NCI-H1436 (cell line): ENCODE measurements at regions not wholly inside any gene's neighbourhood (a gene's known extent, or its start where the extent isn't known, plus 50 kb on each side); places are given as distances from the start of the nearest gene placed in this dataset.
"Not testable (repeated sequence)": the region's sequence is repeated elsewhere in the genome, so short reads cannot be mapped to it uniquely, and the experiment has no call there.

Experiments used
- DNase-seq: peaks from one replicate; lab custom pipeline; 2025; lab: John Stamatoyannopoulos, UW

DNA sequence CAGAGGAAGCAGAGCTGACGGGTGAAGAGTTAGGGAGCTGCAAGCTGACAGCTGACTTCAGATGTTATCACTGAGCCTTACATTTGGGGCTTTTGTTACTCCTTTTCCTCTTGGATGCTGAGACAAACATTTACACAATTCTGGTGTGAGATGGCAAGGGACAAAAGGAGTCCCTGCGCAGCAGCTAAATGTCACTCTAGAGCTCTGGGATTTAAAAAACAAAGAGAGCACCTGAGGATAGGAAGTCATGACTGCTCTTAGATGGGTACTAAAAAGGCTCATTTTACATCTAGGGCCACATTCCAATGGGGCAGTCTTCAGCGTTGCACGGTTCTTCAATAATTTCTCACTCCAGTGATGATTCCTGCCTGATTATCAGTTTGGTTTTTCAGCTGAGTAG is 204.5 kb downstream of the RAB38 start:
- no peak for DNase-seq

DNA sequence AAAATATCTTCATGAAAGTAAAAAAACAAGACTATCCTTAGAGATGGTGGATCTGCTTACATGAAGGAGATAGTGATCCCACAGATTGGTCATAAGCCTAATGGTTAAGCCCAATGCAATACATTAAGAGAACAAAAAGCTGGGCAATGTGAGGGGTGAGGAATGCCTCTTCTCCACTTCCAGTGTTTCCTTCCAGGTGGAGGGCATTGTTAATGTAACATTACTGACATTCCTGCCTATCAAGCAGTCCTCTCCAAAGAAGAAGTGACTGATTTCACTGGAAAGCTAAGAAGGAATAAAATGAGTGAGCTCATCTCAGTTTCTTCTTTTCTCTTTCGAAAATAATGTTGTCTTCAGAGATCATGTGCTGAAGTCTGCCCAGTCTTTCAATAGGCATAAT is 207.8 kb downstream of the RAB38 start:
- no peak for DNase-seq

DNA sequence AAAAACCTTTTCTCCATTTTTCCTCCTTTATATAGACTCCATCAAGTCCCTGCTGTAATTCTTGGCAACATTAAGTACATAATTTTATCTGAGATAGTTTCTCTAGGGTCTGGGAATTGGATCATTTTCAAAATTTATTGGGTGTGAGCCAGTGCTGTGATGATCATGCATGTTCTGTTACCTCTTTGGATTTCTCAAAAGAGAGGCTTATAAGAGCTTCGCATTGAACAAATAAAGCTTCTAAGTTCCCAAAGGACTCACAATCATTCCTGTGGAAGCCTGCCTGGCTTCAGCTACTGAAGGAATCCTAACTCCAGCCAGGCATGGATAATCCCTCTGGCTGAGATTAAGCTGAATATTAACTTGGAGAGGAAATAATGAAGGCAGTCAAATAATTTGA is 208.5 kb downstream of the RAB38 start:
- no peak for DNase-seq

DNA sequence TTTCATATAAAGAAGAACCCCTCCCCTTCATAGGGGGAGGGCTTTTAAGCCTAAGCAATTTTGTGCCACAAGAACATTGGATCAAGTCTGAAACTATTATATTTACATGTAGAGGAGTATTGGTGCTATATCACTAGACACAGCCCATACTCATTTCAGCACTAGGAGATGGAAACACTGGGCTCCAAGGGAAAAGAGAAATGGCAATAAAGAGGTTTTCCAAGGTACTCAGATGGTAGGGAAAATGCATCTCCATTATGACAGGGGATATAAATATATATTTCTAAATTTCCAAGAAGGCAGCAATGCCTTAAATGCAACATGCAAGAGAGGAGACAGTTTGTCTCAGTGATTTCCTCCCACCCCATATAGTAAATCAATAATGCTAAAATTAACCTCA is 209.0 kb downstream of the RAB38 start:
- no peak for DNase-seq

DNA sequence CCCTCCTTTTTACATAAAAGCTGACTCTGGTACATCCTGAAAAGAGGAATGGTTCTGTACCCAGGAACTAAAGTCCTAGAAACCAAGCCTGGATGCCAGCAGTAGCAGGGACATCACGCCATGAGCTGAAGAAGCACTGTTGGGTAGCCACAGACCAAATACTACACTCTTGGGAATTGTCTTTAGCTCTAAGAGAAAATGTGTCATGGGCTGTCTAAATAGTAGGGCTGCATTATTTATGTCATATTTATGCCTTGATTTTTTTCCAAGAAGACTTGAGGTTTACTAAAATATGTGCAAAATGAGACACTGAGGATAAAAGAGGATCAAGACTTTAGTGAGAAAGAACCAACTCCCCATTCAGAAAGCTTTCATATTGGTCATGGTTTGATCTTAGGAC is 213.6 kb downstream of the RAB38 start:
- DNase-seq, result no peak

DNA sequence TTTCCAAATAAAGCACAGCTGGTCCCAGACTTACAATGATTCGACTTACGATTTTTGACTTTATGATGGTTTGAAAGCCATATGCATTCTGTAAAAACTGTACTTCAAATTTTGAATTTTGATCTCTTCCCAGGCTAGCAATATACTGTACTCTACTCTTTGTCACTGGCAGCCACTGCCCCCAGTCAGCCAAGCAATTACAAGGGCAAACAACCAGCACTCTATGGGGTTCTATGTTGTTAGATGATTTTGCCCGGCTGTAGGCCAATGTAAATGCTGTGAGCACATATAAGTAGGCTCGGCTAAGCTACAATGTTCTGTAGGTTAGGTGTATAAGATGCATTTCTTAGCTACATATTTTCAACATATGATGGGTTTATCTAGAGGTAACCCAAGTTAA is 217.3 kb downstream of the RAB38 start:
- DNase-seq, result no peak

DNA sequence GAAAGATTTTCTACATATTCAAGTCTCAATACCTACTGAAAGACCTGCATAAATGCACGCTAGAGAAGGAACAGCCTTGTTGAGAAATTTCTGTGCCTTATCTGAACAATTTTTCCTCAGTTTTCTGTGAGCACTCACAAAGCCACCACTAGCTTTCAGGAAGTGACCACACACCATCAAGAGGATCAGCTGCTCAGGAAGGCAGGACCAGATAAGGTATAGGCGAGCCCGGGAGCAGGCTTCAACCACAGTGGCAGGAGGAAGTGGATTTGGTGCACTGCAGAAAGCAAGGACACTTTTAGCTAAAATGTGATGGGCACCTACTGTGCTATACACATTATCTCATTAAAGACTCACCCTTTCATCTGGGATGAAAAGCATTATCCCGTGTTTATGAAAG is 220.8 kb downstream of the RAB38 start:
- DNase-seq, result no peak

DNA sequence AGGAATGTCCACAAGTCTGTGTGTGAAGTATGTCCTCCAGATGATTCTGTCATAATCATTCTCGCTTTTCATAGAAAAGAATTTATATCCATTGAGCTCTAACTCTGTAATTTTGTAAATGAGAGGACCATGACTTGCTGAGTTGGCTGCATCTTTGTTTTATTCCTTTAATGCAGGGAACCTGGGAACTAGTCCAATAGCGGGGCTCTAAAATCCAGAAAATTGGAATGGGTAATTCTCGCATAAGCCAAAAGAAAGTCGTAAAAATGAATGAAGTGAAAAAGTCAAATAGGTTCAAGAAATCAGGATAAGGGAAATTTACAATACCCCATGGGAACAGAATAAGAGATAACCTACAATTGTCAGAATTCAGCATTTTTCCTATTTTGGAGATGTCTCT is 232.5 kb downstream of the RAB38 start:
- no peak for DNase-seq

DNA sequence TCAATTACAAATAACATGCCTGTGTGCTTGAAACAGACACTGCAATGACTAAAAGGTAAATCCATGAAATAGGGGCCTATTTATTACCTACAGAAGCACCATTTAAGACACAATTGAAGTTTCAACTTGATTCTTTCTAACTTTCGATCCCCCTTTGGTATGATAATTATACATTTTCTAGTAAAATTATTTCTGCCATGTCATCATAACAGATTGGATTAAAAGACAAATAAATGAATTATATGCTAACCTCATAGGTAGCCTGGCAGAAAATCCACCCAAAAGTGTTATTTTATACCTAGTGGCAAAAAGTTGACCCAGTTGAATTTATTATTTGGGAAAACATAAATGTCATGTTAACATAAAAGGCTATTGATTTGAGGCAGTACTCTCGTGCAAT is 241.1 kb downstream of the RAB38 start:
- no peak for DNase-seq

DNA sequence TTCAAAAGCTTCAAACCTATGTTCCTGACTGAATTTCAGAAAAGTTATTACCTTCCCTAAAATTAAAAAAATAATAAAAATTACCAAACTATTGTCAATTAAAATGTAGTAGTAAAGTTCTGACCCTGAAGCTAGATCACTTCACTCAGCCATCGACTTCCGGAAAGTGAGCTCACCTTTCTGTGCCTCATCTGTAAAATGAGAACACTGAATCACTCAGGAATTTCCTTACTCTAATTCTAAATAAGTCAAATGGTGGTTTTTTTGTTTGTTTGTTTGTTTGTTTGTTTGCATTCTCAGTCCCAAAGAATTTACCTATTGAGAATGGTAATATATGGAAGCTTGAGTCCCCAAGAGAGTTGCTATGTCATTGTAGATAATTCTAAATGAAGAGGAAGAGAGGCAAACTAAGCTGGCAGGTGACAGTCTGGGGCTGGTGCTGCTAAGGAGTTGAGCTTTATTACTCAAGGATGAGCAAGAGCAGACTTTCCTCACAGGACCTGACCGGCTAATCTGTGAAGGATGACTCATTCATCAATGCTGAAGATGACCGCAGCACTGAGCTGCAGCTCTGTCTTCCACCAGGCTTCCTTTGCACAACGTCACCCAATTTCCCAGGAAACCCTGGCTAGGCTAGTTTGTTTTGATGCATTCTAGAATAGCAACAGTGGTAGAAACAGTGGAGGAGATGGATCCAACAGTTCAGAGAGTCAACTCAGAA is 248.8 kb downstream of the RAB38 start:
- no peak for DNase-seq

DNA sequence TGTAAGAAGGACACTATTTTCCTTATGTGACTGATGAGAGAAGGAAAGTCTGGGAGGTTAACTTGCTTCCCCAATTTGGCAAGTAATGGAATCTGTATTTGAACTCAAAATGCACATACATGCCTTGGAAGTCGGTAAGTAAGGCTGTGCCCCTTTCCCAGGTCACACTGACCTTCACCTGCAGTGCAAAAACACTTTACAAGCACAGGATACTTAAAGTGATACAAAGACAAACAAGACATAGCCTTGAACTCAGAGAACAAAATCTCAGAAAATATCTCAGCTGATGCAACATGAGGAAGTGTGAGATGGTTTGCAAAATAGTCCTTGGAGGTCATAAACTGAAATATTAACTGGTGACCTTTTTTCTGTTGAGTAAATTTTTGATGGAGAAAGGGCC is 251.1 kb downstream of the RAB38 start:
- no peak for DNase-seq

DNA sequence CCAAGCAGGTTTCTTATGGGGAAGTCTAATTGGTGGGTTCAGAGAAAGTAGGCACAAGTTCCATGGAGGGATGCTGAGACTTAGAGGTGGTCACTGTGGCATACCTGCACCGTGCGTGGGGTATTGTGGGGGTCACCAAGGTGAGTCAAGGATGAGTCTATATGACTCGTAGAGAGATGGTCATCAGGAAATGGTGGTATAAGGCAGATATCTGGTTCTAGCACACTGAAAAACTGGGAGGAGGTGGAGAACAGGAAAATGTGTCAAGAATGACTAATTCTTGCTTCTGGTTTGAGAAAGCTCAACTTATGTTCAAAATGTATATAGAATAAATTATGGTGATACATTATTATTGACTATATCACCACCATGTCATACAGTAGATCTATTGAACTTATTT is 258.1 kb downstream of the RAB38 start:
- DNase-seq, result no peak

DNA sequence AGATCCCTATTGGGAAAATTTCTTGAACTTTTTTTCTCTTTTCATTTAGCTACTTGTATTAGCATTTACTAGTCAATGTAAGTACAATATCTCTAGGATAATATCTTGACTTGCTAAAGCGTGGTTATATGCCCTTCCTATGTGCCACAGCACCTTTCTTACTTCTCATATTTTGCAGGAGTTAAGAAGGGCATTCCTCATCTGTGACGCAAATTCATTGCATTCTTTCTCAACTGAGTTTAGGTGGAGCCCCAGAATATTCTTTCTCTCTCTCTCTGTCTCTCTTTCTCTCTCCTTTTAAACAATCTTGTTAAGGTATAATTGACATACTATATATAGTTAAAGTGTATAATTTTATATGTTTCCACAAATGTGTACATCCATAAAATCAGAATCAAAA is 266.1 kb downstream of the RAB38 start:
- DNase-seq, result no peak

DNA sequence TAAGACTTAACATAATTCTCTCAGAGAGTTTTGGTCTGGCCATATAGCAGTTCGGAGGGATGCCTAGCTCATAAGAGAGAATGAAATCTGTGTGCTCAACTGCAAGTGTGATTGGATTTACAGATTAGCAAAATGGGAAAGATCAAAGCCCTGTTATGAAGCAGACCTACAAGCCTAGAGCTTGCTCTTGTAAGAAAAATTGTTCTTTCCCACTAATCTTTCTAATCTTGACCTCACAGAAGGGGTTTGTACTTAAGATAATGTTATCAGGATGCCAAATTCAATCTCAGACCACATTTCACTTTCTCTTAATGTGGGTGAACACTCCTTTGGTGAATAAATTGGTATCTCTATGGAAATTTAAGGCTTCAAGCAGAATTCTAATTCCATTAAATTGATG is 267.2 kb downstream of the RAB38 start:
- no peak for DNase-seq

DNA sequence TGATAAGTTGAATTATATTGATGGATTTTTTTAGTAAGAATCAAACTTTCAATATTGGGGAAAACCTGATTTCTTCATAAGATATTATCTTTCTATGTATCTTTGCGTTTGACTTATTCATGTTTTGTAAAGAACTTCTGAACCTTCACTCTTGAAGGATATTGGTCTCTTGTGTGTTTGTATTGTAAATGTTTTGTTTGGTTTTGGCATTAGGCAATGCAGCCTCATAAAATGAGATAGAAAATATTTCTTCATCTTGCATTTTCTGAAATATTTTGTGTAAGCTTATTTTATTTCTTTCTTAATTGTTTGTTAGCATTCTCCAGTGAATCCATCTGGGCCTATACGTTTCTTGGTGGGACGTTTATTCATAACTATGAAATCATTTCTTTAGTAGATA is 271.9 kb downstream of the RAB38 start:
- no peak for DNase-seq

DNA sequence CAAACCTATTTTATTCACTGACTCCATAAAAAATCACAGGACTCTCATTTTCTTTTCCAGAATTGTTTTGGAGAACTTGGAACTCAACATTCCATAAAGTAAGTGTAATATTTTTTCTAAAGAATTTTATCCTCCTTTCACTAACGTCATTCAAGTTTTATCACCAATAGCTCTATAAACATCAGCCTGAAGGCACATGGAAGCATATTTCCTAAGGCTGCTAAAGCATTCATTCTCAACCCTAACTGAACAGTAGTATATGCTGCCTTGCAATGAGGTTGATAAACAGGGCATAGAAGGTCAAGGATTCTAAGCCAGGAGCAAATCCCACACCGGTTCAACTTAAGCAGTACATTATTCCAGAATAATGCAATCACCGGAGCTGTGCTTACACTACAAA is 273.9 kb downstream of the RAB38 start:
- DNase-seq, result no peak

DNA sequence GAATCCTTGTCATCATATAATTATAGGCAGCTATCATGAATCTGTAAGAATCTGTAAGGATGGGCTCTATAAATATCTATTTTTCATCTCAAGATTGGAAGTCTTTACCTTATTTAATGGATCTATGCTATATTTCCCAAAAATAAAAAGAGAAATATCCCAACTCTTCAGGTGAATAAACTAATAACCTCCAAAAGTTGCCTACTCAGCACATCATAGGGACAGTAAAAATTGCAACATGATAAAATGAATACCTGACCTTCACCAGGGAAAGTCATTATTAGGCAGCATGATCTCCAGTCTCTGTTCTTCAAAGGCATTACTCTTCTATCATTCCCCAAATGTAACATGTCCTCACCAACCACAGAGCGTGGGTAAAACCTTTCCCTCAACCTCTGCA is 277.3 kb downstream of the RAB38 start:
- DNase-seq, result no peak

DNA sequence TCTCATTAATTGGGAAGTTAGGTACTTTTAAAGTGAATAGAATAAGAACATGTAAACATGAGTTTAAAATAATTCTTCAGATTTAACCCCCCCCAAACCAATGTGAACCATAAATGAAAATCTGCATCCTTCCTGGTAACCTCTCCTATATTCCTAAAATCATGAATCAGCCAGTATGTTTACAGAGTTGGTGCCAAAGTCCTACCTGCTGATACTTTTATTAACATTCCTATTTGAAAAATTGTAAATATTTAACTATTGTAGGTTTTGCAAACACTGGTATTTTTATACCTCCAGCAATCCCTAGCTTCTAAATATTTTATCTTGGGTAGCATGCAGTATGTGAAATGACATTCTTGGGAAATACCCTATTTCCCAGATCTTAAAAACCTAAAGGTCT is 278.2 kb downstream of the RAB38 start:
- no peak for DNase-seq

DNA sequence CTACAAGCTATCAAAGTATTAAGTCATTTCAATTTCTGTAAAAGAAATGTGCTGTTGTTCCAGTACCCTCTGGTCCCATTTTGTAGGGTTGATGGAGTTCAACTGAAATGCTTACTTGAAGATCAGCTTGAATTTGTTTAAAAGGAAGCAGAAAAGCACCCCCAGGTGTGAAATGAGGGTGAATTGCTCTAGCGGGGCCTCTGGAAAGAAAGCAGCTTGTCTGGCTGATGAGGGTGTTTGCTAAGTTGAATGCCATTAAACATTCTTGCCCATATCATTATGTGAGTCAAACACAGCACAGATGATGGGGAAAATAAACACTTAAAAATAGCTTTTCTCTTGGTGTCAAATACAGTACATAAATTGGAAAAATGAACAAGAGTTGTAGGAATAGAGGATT is 280.3 kb downstream of the RAB38 start:
- DNase-seq, result no peak

DNA sequence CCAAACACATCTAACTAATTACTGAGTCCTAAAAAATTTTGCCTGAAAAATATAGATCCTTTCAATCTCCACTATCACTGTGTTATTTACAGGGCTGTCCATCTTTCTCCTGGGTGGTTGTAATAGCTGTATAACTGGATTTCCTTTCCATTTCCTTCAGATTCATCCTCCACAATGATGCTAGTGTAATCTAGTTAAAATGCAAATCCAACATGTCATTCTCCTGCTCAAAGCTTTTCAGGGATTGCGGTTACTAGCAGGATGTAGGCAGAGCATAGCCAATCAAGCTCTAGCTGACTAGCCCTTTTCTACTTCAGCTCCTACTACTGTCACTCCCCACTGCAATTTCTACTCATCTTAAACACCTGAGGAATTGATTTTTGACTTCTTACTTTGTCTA is 283.0 kb downstream of the RAB38 start:
- no peak for DNase-seq

DNA sequence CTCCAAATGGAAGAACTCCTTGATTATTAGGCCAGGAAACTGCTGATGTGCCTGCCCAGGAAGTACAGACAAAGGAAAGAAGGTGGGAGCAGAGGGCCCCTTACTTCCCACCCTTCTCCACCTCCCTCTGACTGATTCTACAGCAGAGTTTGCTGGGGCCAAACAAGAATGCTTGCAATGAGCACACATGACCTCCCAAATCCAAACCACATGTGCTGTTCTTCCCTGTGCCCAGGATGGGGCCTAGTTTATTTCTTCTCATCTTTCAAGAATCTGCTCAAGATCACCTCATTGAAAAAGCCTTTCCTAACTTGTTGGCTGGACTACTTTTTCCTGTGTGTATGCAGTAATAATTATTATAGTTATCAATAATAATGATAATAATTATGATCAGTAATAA is 286.1 kb downstream of the RAB38 start:
- no peak for DNase-seq

DNA sequence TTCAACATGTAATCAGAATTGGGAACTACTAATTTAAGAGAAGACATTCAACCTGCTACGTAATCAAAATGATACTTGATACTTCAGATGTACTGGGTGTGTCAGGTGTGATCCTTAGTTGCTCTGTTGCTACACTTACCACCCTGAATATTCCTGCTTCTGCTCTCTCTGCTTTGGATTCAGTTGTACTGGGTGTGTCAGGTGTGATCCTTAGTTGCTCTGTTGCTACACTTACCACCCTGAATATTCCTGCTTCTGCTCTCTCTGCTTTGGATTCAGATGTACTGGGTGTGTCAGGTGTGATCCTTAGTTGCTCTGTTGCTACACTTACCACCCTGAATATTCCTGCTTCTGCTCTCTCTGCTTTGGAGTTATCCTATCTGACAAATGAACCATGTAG is 290.2 kb downstream of the RAB38 start:
- DNase-seq, result not testable (repeated sequence)

DNA sequence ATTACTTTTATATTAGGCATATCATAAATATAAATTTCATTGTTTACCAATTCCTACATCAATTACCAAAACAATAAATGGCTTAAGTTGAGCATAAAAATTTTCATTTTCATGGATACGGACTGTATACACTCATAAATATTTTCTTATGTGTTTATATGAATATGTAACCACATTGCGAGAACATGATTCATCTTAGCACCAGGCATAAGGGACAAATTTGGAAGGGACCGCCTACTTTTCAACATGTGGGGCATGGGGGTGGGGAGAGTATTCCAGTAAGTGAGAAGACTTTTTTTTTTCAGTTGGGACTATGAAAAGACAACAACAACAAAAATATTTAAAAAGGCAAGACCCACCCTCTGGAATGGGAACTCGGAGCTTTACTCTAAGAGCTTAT is 296.1 kb downstream of the RAB38 start:
- DNase-seq, result no peak

DNA sequence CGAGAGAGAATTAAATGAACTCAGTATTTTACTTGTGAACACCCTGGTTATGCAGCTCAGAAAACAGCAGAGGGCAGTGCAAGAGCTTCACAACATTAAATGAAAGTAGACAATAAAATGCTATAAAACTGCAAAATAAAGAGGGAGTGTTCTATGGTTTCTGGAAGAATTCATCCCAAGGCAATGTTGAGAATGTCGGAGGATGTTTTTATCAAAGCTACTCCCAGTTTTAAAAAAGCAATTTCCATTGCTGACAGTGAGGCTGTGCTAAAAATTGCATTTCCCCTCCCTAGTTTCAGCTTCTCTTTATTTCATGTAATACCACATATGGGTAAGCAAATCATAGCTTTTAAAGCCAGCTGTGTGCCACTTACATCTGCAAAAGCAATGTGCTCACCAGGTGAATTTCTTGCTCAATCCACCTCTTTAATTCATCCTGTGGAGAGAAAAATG is 296.8 kb downstream of the RAB38 start:
- no peak for DNase-seq

DNA sequence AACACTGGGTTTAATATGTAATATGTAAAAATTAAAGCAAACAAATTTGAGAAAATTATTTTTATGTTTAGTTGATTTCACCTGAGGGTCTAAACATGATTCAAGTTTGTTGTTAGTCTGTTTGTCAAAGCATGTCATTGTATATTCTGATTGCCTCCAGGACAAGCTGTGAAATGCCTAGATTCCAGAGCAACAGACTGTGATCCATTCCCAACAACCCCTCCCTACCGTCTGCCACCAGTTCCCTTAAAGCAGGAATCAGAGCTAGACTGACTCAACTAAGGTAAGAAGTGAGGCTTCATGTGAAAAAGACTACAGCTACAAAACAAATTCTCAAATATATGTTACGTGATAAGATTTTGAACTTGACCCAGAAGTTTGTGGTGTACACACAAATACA is 304.2 kb downstream of the RAB38 start:
- no peak for DNase-seq
